OCI-LY7 (cell line): ENCODE measurements at regions not wholly inside any gene's neighbourhood (a gene's known extent, or its start where the extent isn't known, plus 50 kb on each side); places are given as distances from the start of the nearest gene placed in this dataset.

Experiments used
- BruUV-seq: library from RNA; stranded (reverse); fragments of 400-500 nt; replicated peaks from 2 replicates; lab custom pipeline; 2021; lab: Mats Ljungman, UMichigan
- CTCF ChIA-PET: fragments of 300-600 bp; sonication (Branson Sonifier 250); formaldehyde crosslinking; loops from one replicate; lab custom pipeline; 2022; ENCODE audit warnings: antibody characterized with exemption; ENCODE audit not compliant: unreplicated experiment; lab: Charles Lee
- POLR2A ChIA-PET: fragments of 300-600 bp; sonication (Branson Sonifier 250); formaldehyde crosslinking; loops from one replicate; lab custom pipeline; 2022; ENCODE audit warnings: antibody characterized with exemption; lab: Charles Lee
- DNase-seq: peaks from one replicate; pipeline ENCODE4 v3.0.0-alpha.2; 2015; ENCODE audit warnings: low spot score
- H2AFZ ChIP-seq: fragments of 200-600 bp; sonication (generic), shearing (Covaris generic); 2 replicates; pipeline ENCODE4 v1.6.1; 2014; ENCODE audit warnings: mild to moderate bottlenecking, antibody characterized with exemption, low read length, moderate library complexity
- H3K27ac ChIP-seq: fragments of 200-600 bp; sonication (generic); 2 replicates; pipeline ENCODE4 v1.5.1; 2014; ENCODE audit warnings: mixed run types, low read depth, mild to moderate bottlenecking, moderate library complexity, low read length, inconsistent platforms; ENCODE audit not compliant: poor library complexity, severe bottlenecking
- H3K36me3 ChIP-seq: fragments of 200-600 bp; sonication (generic); 2 replicates; pipeline ENCODE4 v1.6.1; 2014; ENCODE audit warnings: mild to moderate bottlenecking, antibody characterized with exemption, low read length, moderate library complexity, mixed read lengths; ENCODE audit not compliant: insufficient read depth
- H3K4me1 ChIP-seq: fragments of 200-600 bp; sonication (generic); 2 replicates; pipeline ENCODE4 v1.5.1; 2014; ENCODE audit warnings: mild to moderate bottlenecking, low read length; ENCODE audit not compliant: insufficient read depth, poor library complexity, severe bottlenecking
- H3K4me2 ChIP-seq: fragments of 200-600 bp; sonication (generic); 2 replicates; pipeline ENCODE4 v1.6.1; 2014; ENCODE audit warnings: mild to moderate bottlenecking, low read length
- H3K4me3 ChIP-seq: fragments of 200-600 bp; sonication (generic); 2 replicates; pipeline ENCODE4 v1.5.1; 2014; ENCODE audit warnings: mild to moderate bottlenecking, low read depth, low read length; ENCODE audit not compliant: poor library complexity, severe bottlenecking
- H3K79me2 ChIP-seq: fragments of 200-600 bp; sonication (generic); 2 replicates; pipeline ENCODE4 v1.6.1; 2016; ENCODE audit warnings: low read depth, mild to moderate bottlenecking, low read length, moderate library complexity, mixed read lengths; ENCODE audit not compliant: insufficient read depth
- H3K9me2 ChIP-seq: fragments of 200-600 bp; sonication (generic); 2 replicates; pipeline ENCODE4 v1.6.1; 2016; ENCODE audit warnings: mild to moderate bottlenecking, low read length, mixed read lengths; ENCODE audit not compliant: insufficient read depth
- H3K9me3 ChIP-seq: fragments of 200-600 bp; sonication (generic); 2 replicates; pipeline ENCODE4 v1.6.1; 2014; ENCODE audit warnings: mild to moderate bottlenecking, mixed run types, low read length, mixed read lengths
- H4K20me1 ChIP-seq: fragments of 200-600 bp; sonication (generic); 2 replicates; pipeline ENCODE4 v1.6.1; 2014; ENCODE audit warnings: mild to moderate bottlenecking, antibody characterized with exemption, low read length, moderate library complexity, mixed read lengths; ENCODE audit not compliant: insufficient read depth
- EZH2phosphoT487 ChIP-seq: fragments of 200-600 bp; sonication (generic); IDR thresholded peaks from 2 replicates; pipeline ENCODE4 v1.6.1; 2018; ENCODE audit warnings: low read depth, borderline replicate concordance, mild to moderate bottlenecking, mixed run types, antibody characterized with exemption, low read length, moderate library complexity, mixed read lengths
- intact Hi-C: fragments of 100-400 bp; cut with micrococcal nuclease; formaldehyde crosslinking; loops from one replicate; pipeline ENCODE4 v1.10.0; 2022; ENCODE audit not compliant: unreplicated experiment
- TF ChIP-seq, protein P1 (sequence below): fragments of 200-600 bp; sonication (generic); conservative IDR thresholded peaks from 2 replicates; pipeline ENCODE4 v1.5.1; 2014; ENCODE audit warnings: mild to moderate bottlenecking, antibody characterized with exemption, low read length, moderate library complexity, mixed read lengths

DNA sequence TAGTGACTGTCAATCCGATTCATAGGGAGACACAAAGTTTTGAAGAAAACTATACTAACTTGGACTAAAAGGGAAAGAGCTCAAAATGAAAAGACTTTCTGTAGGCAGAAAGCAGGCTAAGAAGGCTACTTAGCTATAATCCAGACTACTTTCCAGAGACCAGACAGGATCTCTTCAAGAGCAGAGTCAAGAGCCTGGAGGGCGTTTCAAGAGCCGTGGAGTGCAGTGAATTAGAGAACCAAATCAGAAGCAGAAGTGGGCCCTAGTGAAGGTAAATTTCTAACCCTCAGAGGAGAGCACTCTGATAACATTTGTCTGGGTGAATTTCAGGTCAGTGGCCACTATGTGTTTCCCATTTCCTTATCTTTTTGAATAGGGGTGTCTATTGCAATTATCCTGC, 76.4 kb downstream of the CGGBP1 start:
- DNase-seq = no peak
- ChIA-PET CTCF (no interaction called here), POLR2A (interaction anchor here (0.6 kb wide), 1 partner anchor 20 kb away, joined by 3 read pairs; no protein-coding TSS in a partner anchor)
- intact Hi-C loops = no loop called here
- Histone ChIP-seq H3K4me2 (no peak overlapping the region), H3K27ac (no peak overlapping the region), H3K9me2 (no peaks in the 10 kb centered on the region), H3K36me3 (no peaks in the 10 kb centered on the region), H2AFZ (no peak overlapping the region), H3K9me3 (no peaks in the 10 kb centered on the region), H3K79me2 (no peaks in the 10 kb centered on the region), H3K4me3 (no peak overlapping the region), H4K20me1 (no peaks in the 10 kb centered on the region), H3K4me1 (no peaks in the 10 kb centered on the region)
- TF ChIP-seq, protein P1, sequence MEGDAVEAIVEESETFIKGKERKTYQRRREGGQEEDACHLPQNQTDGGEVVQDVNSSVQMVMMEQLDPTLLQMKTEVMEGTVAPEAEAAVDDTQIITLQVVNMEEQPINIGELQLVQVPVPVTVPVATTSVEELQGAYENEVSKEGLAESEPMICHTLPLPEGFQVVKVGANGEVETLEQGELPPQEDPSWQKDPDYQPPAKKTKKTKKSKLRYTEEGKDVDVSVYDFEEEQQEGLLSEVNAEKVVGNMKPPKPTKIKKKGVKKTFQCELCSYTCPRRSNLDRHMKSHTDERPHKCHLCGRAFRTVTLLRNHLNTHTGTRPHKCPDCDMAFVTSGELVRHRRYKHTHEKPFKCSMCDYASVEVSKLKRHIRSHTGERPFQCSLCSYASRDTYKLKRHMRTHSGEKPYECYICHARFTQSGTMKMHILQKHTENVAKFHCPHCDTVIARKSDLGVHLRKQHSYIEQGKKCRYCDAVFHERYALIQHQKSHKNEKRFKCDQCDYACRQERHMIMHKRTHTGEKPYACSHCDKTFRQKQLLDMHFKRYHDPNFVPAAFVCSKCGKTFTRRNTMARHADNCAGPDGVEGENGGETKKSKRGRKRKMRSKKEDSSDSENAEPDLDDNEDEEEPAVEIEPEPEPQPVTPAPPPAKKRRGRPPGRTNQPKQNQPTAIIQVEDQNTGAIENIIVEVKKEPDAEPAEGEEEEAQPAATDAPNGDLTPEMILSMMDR = no peak
- no peak for TF ChIP-seq EZH2phosphoT487
- no TSS peak for BruUV-seq

GRCh38 chr3:87979527-87979926, 79.3 kb downstream of the CGGBP1 start:
- Histone ChIP-seq H3K36me3 (no peaks in the 10 kb centered on the region), H3K4me2 (no peak overlapping the region), H3K4me1 (no peaks in the 10 kb centered on the region), H3K4me3 (no peak overlapping the region), H3K9me2 (no peaks in the 10 kb centered on the region), H2AFZ (no peak overlapping the region), H3K27ac (no peak overlapping the region), H4K20me1 (no peaks in the 10 kb centered on the region), H3K79me2 (no peaks in the 10 kb centered on the region), H3K9me3 (no peaks in the 10 kb centered on the region)
- POLR2A ChIA-PET = no interaction called here
- intact Hi-C loops = no loop called here
- no TSS peak for BruUV-seq
- DNase-seq = no peak
- CTCF ChIA-PET = no interaction called here
- TF ChIP-seq, protein P1 = no peak
- TF ChIP-seq EZH2phosphoT487 = no peak

DNA sequence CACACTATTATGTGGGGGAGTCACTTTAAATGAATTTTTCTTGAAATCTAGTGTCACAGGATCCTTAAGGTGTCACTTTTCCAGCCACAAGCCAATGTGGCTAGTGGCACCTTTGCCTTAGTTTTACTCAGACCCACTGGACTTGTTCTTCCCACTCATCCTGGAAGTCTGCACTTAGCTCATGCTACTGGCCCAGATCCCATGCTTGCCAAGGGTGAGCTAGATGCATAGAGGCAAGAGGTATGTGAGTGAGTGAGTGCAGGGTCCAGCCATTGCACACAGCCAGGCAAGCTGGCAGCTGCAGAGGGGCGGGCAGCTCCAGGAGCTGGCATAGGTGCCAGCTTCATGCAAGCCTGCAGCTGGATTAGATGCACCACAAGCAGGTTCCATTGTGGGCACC, 81.0 kb downstream of the CGGBP1 start:
- POLR2A ChIA-PET = interaction anchor here (0.7 to 0.8 kb wide), 3 partner anchors 111 to 628 kb away, joined by 3 to 4 read pairs (median 3); no protein-coding TSS in a partner anchor
- CTCF ChIA-PET = no interaction called here

More for the DNA sequence above, 81.0 kb downstream of the CGGBP1 start:
- no peak for DNase-seq
- Histone ChIP-seq H3K4me1 (no peaks in the 10 kb centered on the region), H4K20me1 (no peaks in the 10 kb centered on the region), H3K9me2 (no peaks in the 10 kb centered on the region), H3K4me3 (no peak overlapping the region), H3K79me2 (no peaks in the 10 kb centered on the region), H2AFZ (no peak overlapping the region), H3K9me3 (no peaks in the 10 kb centered on the region), H3K4me2 (no peak overlapping the region), H3K27ac (no peak overlapping the region), H3K36me3 (no peaks in the 10 kb centered on the region)
- no TSS peak for BruUV-seq
- intact Hi-C loops = no loop called here
- TF ChIP-seq, protein P1 = no peak
- no peak for TF ChIP-seq EZH2phosphoT487
